OCI-LY3 (cell line): ENCODE measurements at regions not wholly inside any gene's neighbourhood (a gene's known extent, or its start where the extent isn't known, plus 50 kb on each side); places are given as distances from the start of the nearest gene placed in this dataset.

ENCODE experiments used
- EZH2phosphoT487 ChIP-seq: fragments of 200-600 bp; shearing (Covaris generic); IDR thresholded peaks from 2 replicates; pipeline ENCODE4 v1.6.1; 2018; ENCODE audit warnings: antibody characterized with exemption, mixed run types, low read depth
- TF ChIP-seq, protein P1 (sequence below): fragments of 200-600, 300-600 bp; sonication (generic); IDR thresholded peaks from 2 replicates; pipeline ENCODE4 v1.5.1; 2014; ENCODE audit warnings: antibody characterized with exemption, low read length, low read depth

DNA sequence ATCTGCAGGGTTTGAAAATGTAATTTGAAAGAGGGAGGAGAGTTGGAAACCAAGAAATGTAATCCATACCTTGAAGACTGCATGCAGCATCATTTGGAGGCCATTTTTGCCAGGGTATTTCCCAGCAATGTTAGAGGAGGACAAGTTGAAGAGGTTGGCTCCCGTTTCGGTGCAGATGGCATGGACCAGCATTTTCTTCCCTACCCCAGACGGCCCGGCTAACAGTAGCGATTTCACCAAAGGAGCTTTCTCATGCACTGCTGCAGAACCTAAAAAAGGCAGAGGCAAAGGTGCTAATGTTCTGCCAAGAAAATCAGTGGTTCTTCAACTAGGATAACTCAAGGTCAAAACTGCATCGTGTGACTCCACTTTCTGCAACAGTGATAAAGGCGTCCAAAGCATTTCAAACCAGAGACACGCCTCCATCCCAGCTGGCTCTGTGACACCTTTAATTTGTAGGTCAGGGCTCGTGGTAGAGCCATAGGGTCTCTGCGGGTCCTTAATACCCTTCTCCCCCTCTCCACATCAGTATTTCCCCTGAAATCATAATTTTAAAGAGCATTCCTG lies 99.6 kb upstream of the ASB18 start:
- TF ChIP-seq, protein P1, sequence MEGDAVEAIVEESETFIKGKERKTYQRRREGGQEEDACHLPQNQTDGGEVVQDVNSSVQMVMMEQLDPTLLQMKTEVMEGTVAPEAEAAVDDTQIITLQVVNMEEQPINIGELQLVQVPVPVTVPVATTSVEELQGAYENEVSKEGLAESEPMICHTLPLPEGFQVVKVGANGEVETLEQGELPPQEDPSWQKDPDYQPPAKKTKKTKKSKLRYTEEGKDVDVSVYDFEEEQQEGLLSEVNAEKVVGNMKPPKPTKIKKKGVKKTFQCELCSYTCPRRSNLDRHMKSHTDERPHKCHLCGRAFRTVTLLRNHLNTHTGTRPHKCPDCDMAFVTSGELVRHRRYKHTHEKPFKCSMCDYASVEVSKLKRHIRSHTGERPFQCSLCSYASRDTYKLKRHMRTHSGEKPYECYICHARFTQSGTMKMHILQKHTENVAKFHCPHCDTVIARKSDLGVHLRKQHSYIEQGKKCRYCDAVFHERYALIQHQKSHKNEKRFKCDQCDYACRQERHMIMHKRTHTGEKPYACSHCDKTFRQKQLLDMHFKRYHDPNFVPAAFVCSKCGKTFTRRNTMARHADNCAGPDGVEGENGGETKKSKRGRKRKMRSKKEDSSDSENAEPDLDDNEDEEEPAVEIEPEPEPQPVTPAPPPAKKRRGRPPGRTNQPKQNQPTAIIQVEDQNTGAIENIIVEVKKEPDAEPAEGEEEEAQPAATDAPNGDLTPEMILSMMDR, result no peak
- TF ChIP-seq EZH2phosphoT487, result no peak
